ENCODE measurements at regions not wholly inside any gene's neighbourhood (a gene's known extent, or its start where the extent isn't known, plus 50 kb on each side); places are given as distances from the start of the nearest gene placed in this dataset.

DNA sequence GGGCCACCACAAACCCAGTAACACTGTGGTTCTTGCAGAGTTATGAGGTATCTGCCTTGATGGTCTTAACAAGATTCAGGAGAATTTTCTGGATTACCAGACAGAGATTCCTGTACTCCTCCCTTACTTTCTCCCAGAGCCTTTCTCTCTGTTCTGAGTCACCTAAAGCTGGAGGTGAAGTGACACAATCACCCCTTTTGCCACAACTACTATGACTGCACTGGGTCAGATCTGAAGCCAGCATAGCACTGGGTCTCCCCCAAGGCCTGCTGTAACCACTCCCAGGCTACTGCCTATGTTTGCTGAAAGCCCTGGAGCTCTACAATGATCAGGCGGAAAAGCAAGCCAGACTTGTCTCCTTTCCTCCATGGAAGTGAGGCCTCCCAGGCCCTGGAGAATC, 156.7 kb upstream of the NEGR1 start:
- POLR2A ChIA-PET, result no interaction called here
- TF ChIP-seq, protein P1, sequence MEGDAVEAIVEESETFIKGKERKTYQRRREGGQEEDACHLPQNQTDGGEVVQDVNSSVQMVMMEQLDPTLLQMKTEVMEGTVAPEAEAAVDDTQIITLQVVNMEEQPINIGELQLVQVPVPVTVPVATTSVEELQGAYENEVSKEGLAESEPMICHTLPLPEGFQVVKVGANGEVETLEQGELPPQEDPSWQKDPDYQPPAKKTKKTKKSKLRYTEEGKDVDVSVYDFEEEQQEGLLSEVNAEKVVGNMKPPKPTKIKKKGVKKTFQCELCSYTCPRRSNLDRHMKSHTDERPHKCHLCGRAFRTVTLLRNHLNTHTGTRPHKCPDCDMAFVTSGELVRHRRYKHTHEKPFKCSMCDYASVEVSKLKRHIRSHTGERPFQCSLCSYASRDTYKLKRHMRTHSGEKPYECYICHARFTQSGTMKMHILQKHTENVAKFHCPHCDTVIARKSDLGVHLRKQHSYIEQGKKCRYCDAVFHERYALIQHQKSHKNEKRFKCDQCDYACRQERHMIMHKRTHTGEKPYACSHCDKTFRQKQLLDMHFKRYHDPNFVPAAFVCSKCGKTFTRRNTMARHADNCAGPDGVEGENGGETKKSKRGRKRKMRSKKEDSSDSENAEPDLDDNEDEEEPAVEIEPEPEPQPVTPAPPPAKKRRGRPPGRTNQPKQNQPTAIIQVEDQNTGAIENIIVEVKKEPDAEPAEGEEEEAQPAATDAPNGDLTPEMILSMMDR (IDR thresholded peaks at IDR 0.05; ENCODE audit: insufficient read depth in 1 of 2, low read depth in 1 of 2, low read length in 1 of 2, severe bottlenecking in 1 of 2, unreplicated experiment in 1 of 2), result no peak
- intact Hi-C loops (cut with micrococcal nuclease; ENCODE audit: unreplicated experiment), result no loop called here
- CTCF ChIA-PET, result no interaction called here
- Mint-ChIP-seq H3K27ac (ENCODE audit: unreplicated experiment) (no peak overlapping the region), H3K9me3 (ENCODE audit: unreplicated experiment) (no peaks in the 10 kb centered on the region), H3K27me3 (ENCODE audit: insufficient read depth, unreplicated experiment) (no peaks in the 10 kb centered on the region), H3K36me3 (ENCODE audit: insufficient read depth, unreplicated experiment) (no peaks in the 10 kb centered on the region), H3K4me1 (ENCODE audit: low read depth, unreplicated experiment) (no peaks in the 10 kb centered on the region), H3K4me3 (ENCODE audit: unreplicated experiment) (no peak overlapping the region)
- no peak overlapping the region for H3K4me3 ChIP-seq (ENCODE audit: low read depth, low read length)
- no peaks in the 10 kb centered on the region for H3K36me3 ChIP-seq (ENCODE audit: control insufficient read depth, insufficient read depth, low read length)
- H3K9me3 ChIP-seq, result no peaks in the 10 kb centered on the region
- H3K4me1 ChIP-seq, result no peaks in the 10 kb centered on the region
- DNase-seq, result no peak
- no TSS peak for BruUV-seq (replicated peaks)
- H3K27me3 ChIP-seq (replicated peaks; ENCODE audit: control insufficient read depth, insufficient read depth, low read length), result no peaks in the 10 kb centered on the region

DNA sequence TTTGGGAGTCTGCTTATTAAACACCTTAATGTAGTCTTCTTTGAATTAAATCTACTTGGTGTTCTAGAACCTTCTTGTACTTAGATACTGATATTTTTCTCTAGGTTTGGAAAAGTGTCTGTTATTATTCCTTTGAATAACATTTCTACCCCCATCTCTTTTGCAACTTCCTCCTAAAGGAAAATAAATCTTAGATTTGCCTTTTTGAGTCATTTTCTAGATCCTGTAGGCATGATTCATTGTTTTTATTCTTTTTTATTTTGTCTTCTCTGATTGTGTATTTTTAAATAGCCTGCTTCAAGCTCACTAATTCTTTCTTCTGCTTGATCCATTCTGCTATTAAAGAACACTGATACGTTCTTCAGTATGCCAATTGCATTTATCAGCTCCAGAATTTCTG, 155.9 kb upstream of the NEGR1 start:
- BruUV-seq (replicated peaks), result no TSS peak
- H3K9me3 Mint-ChIP-seq (ENCODE audit: unreplicated experiment), result no peaks in the 10 kb centered on the region
- POLR2A ChIA-PET, result no interaction called here

DNA sequence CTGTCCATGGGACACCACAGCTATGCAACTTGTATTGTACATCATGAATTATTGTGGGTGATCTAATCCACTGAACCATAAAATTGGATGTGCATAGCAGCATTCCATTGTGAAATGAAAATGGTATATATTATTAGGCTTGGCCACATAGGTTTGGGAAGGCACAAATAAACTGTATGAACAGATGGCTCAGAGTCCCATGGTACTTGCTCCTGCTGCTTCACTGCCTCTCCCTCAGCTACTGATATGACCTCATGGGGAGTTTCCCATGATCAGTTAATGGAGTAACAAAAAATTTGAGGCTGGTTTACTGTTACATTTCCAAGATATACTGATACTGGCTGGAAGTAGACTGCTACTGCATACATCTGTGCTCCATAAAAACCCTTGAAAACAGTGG, 152.7 kb upstream of the NEGR1 start:
- no peaks in the 10 kb centered on the region for H3K9me3 Mint-ChIP-seq (ENCODE audit: unreplicated experiment)
- no peak overlapping the region for H3K27ac Mint-ChIP-seq (ENCODE audit: unreplicated experiment)
- no peaks in the 10 kb centered on the region for H3K27me3 Mint-ChIP-seq (ENCODE audit: insufficient read depth, unreplicated experiment)
- TF ChIP-seq, protein P1 (IDR thresholded peaks at IDR 0.05; ENCODE audit: insufficient read depth in 1 of 2, low read depth in 1 of 2, low read length in 1 of 2, severe bottlenecking in 1 of 2, unreplicated experiment in 1 of 2), result no peak
- no peak overlapping the region for H3K4me3 Mint-ChIP-seq (ENCODE audit: unreplicated experiment)
- Histone ChIP-seq H3K36me3 (ENCODE audit: control insufficient read depth, insufficient read depth, low read length) (no peaks in the 10 kb centered on the region), H3K27me3 (replicated peaks; ENCODE audit: control insufficient read depth, insufficient read depth, low read length) (no peaks in the 10 kb centered on the region), H3K9me3 (no peaks in the 10 kb centered on the region), H3K4me3 (ENCODE audit: low read depth, low read length) (no peak overlapping the region), H3K4me1 (no peaks in the 10 kb centered on the region)
- H3K4me1 Mint-ChIP-seq (ENCODE audit: low read depth, unreplicated experiment), result no peaks in the 10 kb centered on the region
- no peak for DNase-seq
- POLR2A ChIA-PET, result no interaction called here
- H3K36me3 Mint-ChIP-seq (ENCODE audit: insufficient read depth, unreplicated experiment), result no peaks in the 10 kb centered on the region
- BruUV-seq (replicated peaks), result no TSS peak
- CTCF ChIA-PET, result no interaction called here
- intact Hi-C loops (cut with micrococcal nuclease; ENCODE audit: unreplicated experiment), result no loop called here

More for the DNA sequence above, 155.9 kb upstream of the NEGR1 start:
- H3K36me3 ChIP-seq (ENCODE audit: control insufficient read depth, insufficient read depth, low read length), result no peaks in the 10 kb centered on the region
- H3K27me3 ChIP-seq (replicated peaks; ENCODE audit: control insufficient read depth, insufficient read depth, low read length), result no peaks in the 10 kb centered on the region
- H3K4me1 Mint-ChIP-seq (ENCODE audit: low read depth, unreplicated experiment), result no peaks in the 10 kb centered on the region
- intact Hi-C loops (cut with micrococcal nuclease; ENCODE audit: unreplicated experiment), result no loop called here
- H3K4me3 Mint-ChIP-seq (ENCODE audit: unreplicated experiment), result no peak overlapping the region
- TF ChIP-seq, protein P1 (IDR thresholded peaks at IDR 0.05; ENCODE audit: insufficient read depth in 1 of 2, low read depth in 1 of 2, low read length in 1 of 2, severe bottlenecking in 1 of 2, unreplicated experiment in 1 of 2), result no peak
- DNase-seq, result no peak
- no peak overlapping the region for H3K27ac Mint-ChIP-seq (ENCODE audit: unreplicated experiment)
- H3K27me3 Mint-ChIP-seq (ENCODE audit: insufficient read depth, unreplicated experiment), result no peaks in the 10 kb centered on the region
- H3K4me1 ChIP-seq, result no peaks in the 10 kb centered on the region
- H3K9me3 ChIP-seq, result no peaks in the 10 kb centered on the region
- no peak overlapping the region for H3K4me3 ChIP-seq (ENCODE audit: low read depth, low read length)
- CTCF ChIA-PET, result no interaction called here
- H3K36me3 Mint-ChIP-seq (ENCODE audit: insufficient read depth, unreplicated experiment), result no peaks in the 10 kb centered on the region
